ENCODE measurements at regions not wholly inside any gene's neighbourhood (a gene's known extent, or its start where the extent isn't known, plus 50 kb on each side); places are given as distances from the start of the nearest gene placed in this dataset.

GRCh38 chr1:228882771-228883450, 147.6 kb downstream of the RHOU start:
- Histone ChIP-seq H3K4me3 (no peak overlapping the region), H3K4me1 (no peaks in the 10 kb centered on the region), H3K36me3 (no peaks in the 10 kb centered on the region), H3K27me3 (no peaks in the 10 kb centered on the region), H3K27ac (no peak overlapping the region), H3K9me3 (no peaks in the 10 kb centered on the region)
- DNase-seq (no peak), ATAC-seq (no peak)
- intact Hi-C loops (cut with DNase I; ENCODE audit: low total_unique reads), result no loop called here
- in situ Hi-C loops (cut with MboI; ENCODE audit: low sequenced_read_pairs in 4 of 4), result no loop called here
- TF ChIP-seq CTCF (IDR thresholded peaks at IDR 0.05 in 4 of 5, conservative IDR thresholded peaks at IDR 0.05 in 1 of 5) (no peak), POLR2A (IDR thresholded peaks at IDR 0.05) (no peak)

DNA sequence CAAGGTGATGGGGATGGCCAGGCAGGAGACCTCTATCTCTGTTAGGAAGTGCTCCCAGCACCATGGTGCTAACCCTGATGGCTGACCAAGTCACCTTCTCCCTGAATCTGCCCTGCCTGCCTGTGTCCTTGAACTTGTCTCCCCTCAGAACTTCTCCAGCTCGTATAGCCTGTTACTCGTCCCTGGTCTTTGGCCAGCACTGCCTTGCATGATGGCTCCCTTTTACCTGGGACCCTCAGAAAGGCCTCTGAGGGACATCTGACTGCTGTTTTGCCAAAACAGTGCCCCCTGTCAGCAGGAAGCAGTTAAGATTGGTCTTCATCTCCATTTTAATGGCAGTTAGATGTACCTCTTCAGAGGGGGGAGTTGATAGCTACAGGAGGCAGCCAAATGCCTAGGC, 148.3 kb downstream of the RHOU start:
- Histone ChIP-seq H3K4me1 (no peaks in the 10 kb centered on the region), H3K9me3 (no peaks in the 10 kb centered on the region), H3K27me3 (no peaks in the 10 kb centered on the region), H3K4me3 (no peak overlapping the region), H3K27ac (no peak overlapping the region), H3K36me3 (no peaks in the 10 kb centered on the region)
- no peak for TF ChIP-seq POLR2A (IDR thresholded peaks at IDR 0.05)
- no peak for TF ChIP-seq CTCF (IDR thresholded peaks at IDR 0.05 in 4 of 5, conservative IDR thresholded peaks at IDR 0.05 in 1 of 5)
- ATAC-seq, result no peak
- DNase-seq, result no peak
- intact Hi-C loops (cut with DNase I; ENCODE audit: low total_unique reads) (no loop called here), in situ Hi-C loops (cut with MboI; ENCODE audit: low sequenced_read_pairs in 4 of 4) (no loop called here)

DNA sequence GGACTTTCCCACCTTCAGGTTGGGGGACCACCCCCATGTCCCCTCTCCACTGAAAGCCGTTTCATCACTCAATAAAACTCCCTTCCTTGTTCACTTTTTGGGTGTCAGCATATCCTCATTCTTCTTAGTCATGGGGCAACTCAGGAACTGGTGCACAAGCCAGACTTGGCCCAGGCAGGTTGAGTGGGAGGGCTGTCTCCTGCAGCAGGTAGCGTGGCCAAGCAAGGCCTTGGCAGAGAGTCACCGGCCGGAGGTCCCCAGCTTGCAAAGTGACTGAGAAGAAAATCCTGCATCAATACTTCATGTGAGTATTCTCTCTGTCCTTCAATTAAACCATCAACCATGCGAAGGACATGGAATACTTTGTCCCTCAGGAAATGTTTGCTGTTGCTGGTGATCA, 148.9 kb downstream of the RHOU start:
- no peaks in the 10 kb centered on the region for H3K27me3 ChIP-seq
- DNase-seq (no peak), ATAC-seq (no peak)
- TF ChIP-seq CTCF (IDR thresholded peaks at IDR 0.05 in 4 of 5, conservative IDR thresholded peaks at IDR 0.05 in 1 of 5), result no peak
- no peak for TF ChIP-seq POLR2A (IDR thresholded peaks at IDR 0.05)
- H3K9me3 ChIP-seq, result no peaks in the 10 kb centered on the region
- no peaks in the 10 kb centered on the region for H3K4me1 ChIP-seq
- no peak overlapping the region for H3K27ac ChIP-seq
- H3K4me3 ChIP-seq, result no peak overlapping the region
- in situ Hi-C loops (cut with MboI; ENCODE audit: low sequenced_read_pairs in 4 of 4), result no loop called here
- H3K36me3 ChIP-seq, result no peaks in the 10 kb centered on the region
- intact Hi-C loops (cut with DNase I; ENCODE audit: low total_unique reads), result no loop called here

GRCh38 chr1:228884615-228885566, 149.6 kb downstream of the RHOU start:
- TF ChIP-seq CTCF (IDR thresholded peaks at IDR 0.05 in 4 of 5, conservative IDR thresholded peaks at IDR 0.05 in 1 of 5) (no peak), POLR2A (IDR thresholded peaks at IDR 0.05) (no peak)
- in situ Hi-C loops (cut with MboI; ENCODE audit: low sequenced_read_pairs in 4 of 4) (no loop called here), intact Hi-C loops (cut with DNase I; ENCODE audit: low total_unique reads) (no loop called here)
- no peak overlapping the region for H3K4me3 ChIP-seq
- ATAC-seq, result no peak
- H3K9me3 ChIP-seq, result no peaks in the 10 kb centered on the region
- no peak overlapping the region for H3K27ac ChIP-seq
- DNase-seq, result no peak
- no peaks in the 10 kb centered on the region for H3K27me3 ChIP-seq
- H3K36me3 ChIP-seq, result no peaks in the 10 kb centered on the region
- H3K4me1 ChIP-seq, result no peaks in the 10 kb centered on the region

Data from gastrocnemius medialis (tissue), 4 donors.